Chondrocyte (in vitro differentiated cells): ENCODE measurements at regions not wholly inside any gene's neighbourhood (a gene's known extent, or its start where the extent isn't known, plus 50 kb on each side); places are given as distances from the start of the nearest gene placed in this dataset.

Experiments used
- DNase-seq: peaks from one replicate; pipeline ENCODE4 v3.0.0; 2021; ENCODE audit warnings: mixed read lengths, low spot score
- H3K27ac Mint-ChIP-seq: one replicate; pipeline ENCODE4 v1.8.0; 2021; ENCODE audit warnings: mild to moderate bottlenecking, moderate library complexity, mixed read lengths; ENCODE audit not compliant: unreplicated experiment
- H3K27me3 Mint-ChIP-seq: 2 replicates; pipeline ENCODE4 v1.8.0; 2021; ENCODE audit warnings: low read depth, mixed read lengths
- H3K36me3 Mint-ChIP-seq: 2 replicates; pipeline ENCODE4 v1.8.0; 2021; ENCODE audit warnings: low read depth, mixed read lengths
- H3K4me1 Mint-ChIP-seq: 2 replicates; pipeline ENCODE4 v1.8.0; 2021; ENCODE audit warnings: low read depth, mild to moderate bottlenecking, mixed read lengths
- H3K4me3 Mint-ChIP-seq: one replicate; pipeline ENCODE4 v1.8.0; 2021; ENCODE audit warnings: mild to moderate bottlenecking, moderate library complexity, mixed read lengths; ENCODE audit not compliant: unreplicated experiment
- H3K9me3 Mint-ChIP-seq: 2 replicates; pipeline ENCODE4 v1.8.0; 2021; ENCODE audit warnings: low read depth, mixed read lengths
- TF ChIP-seq, protein P1 (sequence below): fragments of 200-600 bp; sonication (generic); IDR thresholded peaks from 2 replicates; pipeline ENCODE4 v1.5.0; 2021; ENCODE audit warnings: antibody characterized with exemption, mild to moderate bottlenecking, moderate library complexity

DNA sequence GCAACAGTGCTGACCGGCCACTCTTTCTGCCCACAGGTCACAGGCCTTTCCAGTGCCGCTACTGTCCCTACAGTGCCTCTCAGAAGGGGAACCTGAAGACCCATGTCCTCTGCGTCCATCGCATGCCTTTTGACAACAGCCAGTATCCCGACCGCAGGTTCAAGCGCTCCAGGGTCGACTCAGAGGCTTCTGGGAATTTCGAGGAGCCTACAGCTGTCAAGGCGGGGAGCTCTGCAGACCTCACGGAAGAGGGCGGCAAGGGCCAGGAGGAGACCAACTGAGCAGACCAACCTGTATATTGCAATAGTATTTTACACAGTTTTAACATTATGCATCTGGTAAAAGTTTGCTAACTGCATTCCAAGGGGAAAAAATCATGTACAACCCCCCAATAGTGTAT, 338.5 kb downstream of the ZNF536 start:
- DNase-seq, result no peak
- no peaks in the 10 kb centered on the region for H3K4me1 Mint-ChIP-seq
- H3K36me3 Mint-ChIP-seq, result no peaks in the 10 kb centered on the region
- no peak overlapping the region for H3K4me3 Mint-ChIP-seq
- H3K27ac Mint-ChIP-seq, result no peak overlapping the region
- TF ChIP-seq, protein P1, sequence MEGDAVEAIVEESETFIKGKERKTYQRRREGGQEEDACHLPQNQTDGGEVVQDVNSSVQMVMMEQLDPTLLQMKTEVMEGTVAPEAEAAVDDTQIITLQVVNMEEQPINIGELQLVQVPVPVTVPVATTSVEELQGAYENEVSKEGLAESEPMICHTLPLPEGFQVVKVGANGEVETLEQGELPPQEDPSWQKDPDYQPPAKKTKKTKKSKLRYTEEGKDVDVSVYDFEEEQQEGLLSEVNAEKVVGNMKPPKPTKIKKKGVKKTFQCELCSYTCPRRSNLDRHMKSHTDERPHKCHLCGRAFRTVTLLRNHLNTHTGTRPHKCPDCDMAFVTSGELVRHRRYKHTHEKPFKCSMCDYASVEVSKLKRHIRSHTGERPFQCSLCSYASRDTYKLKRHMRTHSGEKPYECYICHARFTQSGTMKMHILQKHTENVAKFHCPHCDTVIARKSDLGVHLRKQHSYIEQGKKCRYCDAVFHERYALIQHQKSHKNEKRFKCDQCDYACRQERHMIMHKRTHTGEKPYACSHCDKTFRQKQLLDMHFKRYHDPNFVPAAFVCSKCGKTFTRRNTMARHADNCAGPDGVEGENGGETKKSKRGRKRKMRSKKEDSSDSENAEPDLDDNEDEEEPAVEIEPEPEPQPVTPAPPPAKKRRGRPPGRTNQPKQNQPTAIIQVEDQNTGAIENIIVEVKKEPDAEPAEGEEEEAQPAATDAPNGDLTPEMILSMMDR, result no peak
- peaks cover 33% of the 10 kb centered on the region for H3K27me3 Mint-ChIP-seq
- H3K9me3 Mint-ChIP-seq, result no peaks in the 10 kb centered on the region

DNA sequence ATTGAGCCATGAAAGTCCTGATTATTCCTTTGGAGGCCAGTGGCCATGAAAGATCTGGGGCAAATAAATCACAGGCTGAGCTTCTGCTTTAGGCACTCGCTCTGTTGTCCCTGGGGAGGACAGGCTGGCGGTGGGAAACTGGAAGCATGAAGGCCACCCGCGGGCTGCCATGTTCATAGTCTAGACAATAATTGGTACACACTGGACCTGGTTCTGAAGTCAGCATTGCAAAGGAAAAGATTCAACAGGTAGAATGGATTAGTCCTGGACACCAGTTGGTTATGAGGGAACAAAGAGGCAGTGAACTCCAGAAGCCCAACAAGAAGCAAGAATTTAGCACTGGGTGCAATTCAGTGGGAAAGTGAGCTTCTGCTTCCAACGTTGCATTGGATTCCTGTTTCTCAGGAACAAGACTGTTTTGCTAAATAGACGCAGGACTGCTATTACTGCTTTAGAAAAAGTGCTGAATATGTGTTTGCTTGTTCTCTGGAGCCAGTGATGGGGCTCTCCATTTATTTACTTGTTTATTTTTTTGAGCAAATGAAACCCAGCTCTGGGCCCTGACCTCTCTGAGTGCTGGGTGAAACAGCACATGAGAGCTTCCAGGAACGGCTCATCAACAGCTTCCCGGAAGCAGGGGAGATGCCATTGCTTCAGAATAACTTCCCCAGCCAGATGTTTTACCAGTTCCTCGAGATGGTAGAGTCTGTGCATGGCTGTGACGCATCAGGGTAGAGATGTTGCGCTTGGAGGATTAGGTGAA, 336.4 kb downstream of the ZNF536 start:
- TF ChIP-seq, protein P1, result no peak
- no peak overlapping the region for H3K4me3 Mint-ChIP-seq
- no peak overlapping the region for H3K27ac Mint-ChIP-seq
- no peaks in the 10 kb centered on the region for H3K36me3 Mint-ChIP-seq
- no peak for DNase-seq
- H3K4me1 Mint-ChIP-seq, result no peaks in the 10 kb centered on the region
- peaks cover 26% of the 10 kb centered on the region for H3K27me3 Mint-ChIP-seq
- no peaks in the 10 kb centered on the region for H3K9me3 Mint-ChIP-seq

DNA sequence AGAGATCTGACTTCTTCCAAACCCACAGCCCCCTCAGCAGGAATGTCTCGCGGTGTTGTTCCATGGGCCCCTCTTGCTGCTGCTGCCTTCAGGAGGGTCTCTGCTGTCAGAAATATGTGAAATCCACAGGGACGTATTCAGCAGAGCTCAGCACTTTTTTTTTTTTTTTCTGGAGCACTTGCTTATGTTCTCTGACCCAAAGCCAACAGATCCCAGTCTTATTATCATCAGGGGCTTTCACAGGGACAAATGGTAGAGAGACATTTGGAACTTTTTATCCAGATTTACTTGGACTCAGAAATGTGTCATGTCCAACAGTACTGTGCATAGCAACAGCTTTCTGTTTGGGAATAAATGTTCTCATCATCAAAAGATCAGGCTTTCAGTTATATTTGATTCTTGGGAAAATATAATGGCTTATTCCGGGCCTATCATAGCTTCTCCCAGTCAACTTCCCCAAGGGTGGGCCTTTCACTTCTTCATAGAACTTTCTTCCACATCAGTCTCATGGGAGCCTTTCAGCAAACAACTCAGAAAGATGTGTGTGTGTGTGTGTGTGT, 332.7 kb downstream of the ZNF536 start:
- Mint-ChIP-seq H3K27ac (no peak overlapping the region), H3K9me3 (no peaks in the 10 kb centered on the region), H3K4me1 (no peaks in the 10 kb centered on the region), H3K4me3 (no peak overlapping the region), H3K27me3 (peaks cover 8% of the 10 kb centered on the region), H3K36me3 (no peaks in the 10 kb centered on the region)
- DNase-seq, result no peak
- TF ChIP-seq, protein P1, result no peak

DNA sequence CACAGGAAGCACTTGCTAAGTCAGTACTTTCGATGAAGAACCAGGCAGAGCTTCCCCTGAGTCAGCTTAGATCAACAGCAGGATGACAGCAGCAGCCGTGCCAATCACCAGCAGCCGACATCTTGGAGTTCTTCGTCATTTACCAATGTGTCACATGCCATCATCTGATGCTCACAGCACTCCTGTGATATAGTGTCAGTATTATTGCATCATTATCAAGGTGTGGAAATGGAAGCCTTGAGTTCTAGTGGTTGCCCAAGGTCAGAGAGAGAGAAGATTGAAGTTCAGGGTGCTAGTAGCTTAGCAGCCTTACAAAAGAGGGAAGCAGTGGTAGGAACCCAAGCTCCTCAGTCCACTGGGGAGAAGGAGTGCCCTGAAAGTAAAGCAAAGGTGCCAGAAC, 331.5 kb downstream of the ZNF536 start:
- Mint-ChIP-seq H3K4me3 (no peak overlapping the region), H3K27ac (no peak overlapping the region), H3K4me1 (no peaks in the 10 kb centered on the region), H3K9me3 (no peaks in the 10 kb centered on the region), H3K27me3 (peaks cover 2% of the 10 kb centered on the region), H3K36me3 (no peaks in the 10 kb centered on the region)
- DNase-seq, result no peak
- TF ChIP-seq, protein P1, result no peak

DNA sequence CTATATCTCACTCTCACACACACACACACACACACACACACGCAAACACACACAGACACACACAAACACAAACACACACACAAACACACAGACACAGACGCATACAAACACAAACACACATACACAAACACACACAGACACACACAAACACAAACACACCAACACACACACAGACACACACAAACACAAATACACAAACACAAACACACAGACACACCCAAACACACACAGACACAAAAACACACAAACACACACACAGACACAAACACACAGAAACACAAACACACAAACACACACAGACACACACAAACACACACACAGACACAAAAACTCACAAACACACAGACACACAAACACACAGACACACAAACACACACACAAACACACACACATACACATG, 329.0 kb downstream of the ZNF536 start:
- no peak for DNase-seq
- Mint-ChIP-seq H3K4me3 (no peak overlapping the region), H3K36me3 (no peaks in the 10 kb centered on the region), H3K4me1 (no peaks in the 10 kb centered on the region), H3K9me3 (no peaks in the 10 kb centered on the region), H3K27me3 (no peaks in the 10 kb centered on the region), H3K27ac (no peak overlapping the region)
- TF ChIP-seq, protein P1, result no peak
